CD14-positive monocyte (primary cell): ENCODE measurements at regions not wholly inside any gene's neighbourhood (a gene's known extent, or its start where the extent isn't known, plus 50 kb on each side); places are given as distances from the start of the nearest gene placed in this dataset.

Experiments used
- DNase-seq, 3 donors: peaks; one replicate each; pipeline ENCODE4 v3.0.0-alpha.2; 2011 to 2022
- H2AFZ ChIP-seq: 2 replicates; pipeline ENCODE4 v1.6.0; 2012; ENCODE audit warnings: mild to moderate bottlenecking, low read depth, low read length, inconsistent platforms; ENCODE audit not compliant: insufficient read depth, poor library complexity, severe bottlenecking
- H3K27ac ChIP-seq, 2 donors: 1 replicate in 1 of 2; 2 replicates in 1 of 2; pipeline ENCODE4 v1.5.1; 2012 to 2013; ENCODE audit warnings: low read length in 2 of 2, control low read depth in 1 of 2, inconsistent platforms in 1 of 2, low read depth in 1 of 2, mild to moderate bottlenecking in 1 of 2
- H3K27me3 ChIP-seq, 2 donors: one replicate each; pipeline versions ENCODE4 v1.6.0 to v1.6.1; 2011 to 2013; ENCODE audit warnings: low read length in 2 of 2; ENCODE audit not compliant: control insufficient read depth in 2 of 2, insufficient read depth in 2 of 2
- H3K36me3 ChIP-seq, 2 donors: replicated peaks in 1 of 2; 1 replicate in 1 of 2; 2 replicates in 1 of 2; pipeline versions ENCODE4 v1.5.1 to v1.6.1; 2012 to 2013; ENCODE audit warnings: low read length in 2 of 2, control low read depth in 1 of 2, inconsistent platforms in 1 of 2, mild to moderate bottlenecking in 1 of 2; ENCODE audit not compliant: insufficient read depth in 2 of 2, control insufficient read depth in 1 of 2
- H3K4me1 ChIP-seq, 2 donors: 1 replicate in 1 of 2; 2 replicates in 1 of 2; pipeline versions ENCODE4 v1.5.1 to v1.6.1; 2012 to 2013; ENCODE audit warnings: low read length in 2 of 2, control low read depth in 1 of 2, inconsistent platforms in 1 of 2, mild to moderate bottlenecking in 1 of 2, moderate library complexity in 1 of 2; ENCODE audit not compliant: insufficient read depth in 2 of 2, control insufficient read depth in 1 of 2
- H3K4me2 ChIP-seq: replicated peaks from 2 replicates; pipeline ENCODE3; 2012; ENCODE audit warnings: low read length, moderate library complexity, mild to moderate bottlenecking; ENCODE audit not compliant: poor library complexity, severe bottlenecking; ENCODE audit errors: extremely low read depth
- H3K4me3 ChIP-seq, 3 experiments: fragments of 200-600 bp in 1 of 3; sonication (generic) in 1 of 3; replicated peaks in 1 of 3; 1 replicate in 2 of 3; 2 replicates in 1 of 3; pipeline ENCODE4 v1.5.1; 2011 to 2013; ENCODE audit warnings: low read length in 3 of 3, mild to moderate bottlenecking in 3 of 3, control low read depth in 2 of 3, low read depth in 2 of 3, inconsistent platforms in 1 of 3, moderate library complexity in 1 of 3
- H3K79me2 ChIP-seq: 2 replicates; pipeline ENCODE4 v1.6.0; 2012; ENCODE audit warnings: mild to moderate bottlenecking, control low read depth, inconsistent platforms, low read length, moderate library complexity; ENCODE audit not compliant: insufficient read depth
- H3K9ac ChIP-seq: 2 replicates; pipeline ENCODE4 v1.6.0; 2017; ENCODE audit warnings: low read length, mild to moderate bottlenecking; ENCODE audit not compliant: insufficient read depth, poor library complexity, severe bottlenecking
- H3K9me3 ChIP-seq, 2 donors: replicated peaks in 1 of 2; 1 replicate in 1 of 2; 2 replicates in 1 of 2; pipeline versions ENCODE4 v1.5.1 to v1.6.1; 2012 to 2013; ENCODE audit warnings: low read length in 2 of 2, control low read depth in 1 of 2; ENCODE audit not compliant: control insufficient read depth in 1 of 2, insufficient read depth in 1 of 2
- H4K20me1 ChIP-seq: 2 replicates; pipeline ENCODE4 v1.6.0; 2012; ENCODE audit warnings: mild to moderate bottlenecking, low read length, control low read depth, moderate library complexity; ENCODE audit not compliant: insufficient read depth
- H3K27ac Mint-ChIP-seq, 7 donors: one replicate each; pipeline ENCODE4 v1.8.0; 2020; ENCODE audit warnings: mild to moderate bottlenecking in 7 of 7, mixed read lengths in 7 of 7, moderate library complexity in 6 of 7, inconsistent platforms in 2 of 7
- H3K27me3 Mint-ChIP-seq, 3 donors: one replicate each; pipeline ENCODE4 v1.8.0; 2021 to 2022; ENCODE audit warnings: low read depth in 3 of 3, mild to moderate bottlenecking in 3 of 3, mixed read lengths in 3 of 3, moderate library complexity in 3 of 3, inconsistent platforms in 1 of 3
- H3K36me3 Mint-ChIP-seq, 2 donors: one replicate each; pipeline ENCODE4 v1.8.0; 2020; ENCODE audit warnings: mixed read lengths in 2 of 2, inconsistent platforms in 1 of 2, mild to moderate bottlenecking in 1 of 2
- H3K4me1 Mint-ChIP-seq: one replicate; pipeline ENCODE4 v1.8.0; 2020; ENCODE audit warnings: mild to moderate bottlenecking, mixed read lengths
- H3K4me3 Mint-ChIP-seq, 2 donors: one replicate each; pipeline ENCODE4 v1.8.0; 2020; ENCODE audit warnings: mild to moderate bottlenecking in 2 of 2, mixed read lengths in 2 of 2, moderate library complexity in 1 of 2
- H3K9me3 Mint-ChIP-seq, 7 donors: one replicate each; pipeline ENCODE4 v1.8.0; 2020 to 2022; ENCODE audit warnings: mixed read lengths in 7 of 7, mild to moderate bottlenecking in 6 of 7, moderate library complexity in 6 of 7, inconsistent platforms in 2 of 7
- CTCF ChIP-seq: fragments of 200-600 bp; IDR thresholded peaks from one replicate; pipeline ENCODE4 v1.8.0; 2022; ENCODE audit warnings: antibody characterized with exemption, mild to moderate bottlenecking
- WGBS: methylation state at CpG from one replicate; pipeline ENCODE4 v1.1.5; 2013; ENCODE audit warnings: missing lambda C conversion rate; ENCODE audit not compliant: insufficient coverage; 5-methylcytosine and 5-hydroxymethylcytosine counted together
- intact Hi-C, 2 donors: fragments of 100-400 bp; cut with micrococcal nuclease; formaldehyde crosslinking; loops; one replicate each; pipeline versions ENCODE4 v1.15.0 to v1.15.1; 2023

GRCh38 chr2:58483307-58483706, 242.2 kb upstream of the FANCL start:
- DNase-seq: no peak
- Histone ChIP-seq H3K9ac (no peak overlapping the region), H3K4me2 (no peak overlapping the region), H4K20me1 (no peaks in the 10 kb centered on the region), H3K27me3 (no peaks in the 10 kb centered on the region), H3K9me3 (no peaks in the 10 kb centered on the region), H3K4me3 (no peak overlapping the region), H3K36me3 (no peaks in the 10 kb centered on the region), H3K79me2 (no peaks in the 10 kb centered on the region), H3K27ac (no peak overlapping the region), H3K4me1 (no peaks in the 10 kb centered on the region), H2AFZ (no peak overlapping the region)
- Mint-ChIP-seq H3K9me3 (peaks cover 4 to 14% (median 6%) of the 10 kb centered on the region in 7 donors), H3K4me1 (peaks cover 2% of the 10 kb centered on the region), H3K4me3 (no peak overlapping the region), H3K27ac (no peak overlapping the region), H3K27me3 (peaks cover 0 to 1% (median 0%) of the 10 kb centered on the region in 3 donors), H3K36me3 (no peaks in the 10 kb centered on the region)
- 100% methylated on average over 1 of the region's 3 CpGs for WGBS
- intact Hi-C loops: no loop called here
- no peak for TF ChIP-seq CTCF

GRCh38 chr2:58481670-58482069, 240.5 kb upstream of the FANCL start:
- Mint-ChIP-seq H3K4me1 (no peaks in the 10 kb centered on the region), H3K27ac (no peak overlapping the region), H3K27me3 (peaks cover 0 to 1% (median 0%) of the 10 kb centered on the region in 3 donors), H3K9me3 (peaks cover 0 to 7% (median 3%) of the 10 kb centered on the region in 7 donors), H3K4me3 (no peak overlapping the region), H3K36me3 (no peaks in the 10 kb centered on the region)
- H3K4me1 ChIP-seq: no peaks in the 10 kb centered on the region
- no peaks in the 10 kb centered on the region for H4K20me1 ChIP-seq
- DNase-seq: no peak
- no peaks in the 10 kb centered on the region for H3K36me3 ChIP-seq
- no peak overlapping the region for H3K9ac ChIP-seq
- H3K79me2 ChIP-seq: no peaks in the 10 kb centered on the region
- no peak overlapping the region for H2AFZ ChIP-seq
- H3K4me2 ChIP-seq: no peak overlapping the region
- no peak overlapping the region for H3K4me3 ChIP-seq
- intact Hi-C loops: no loop called here
- no peaks in the 10 kb centered on the region for H3K9me3 ChIP-seq
- TF ChIP-seq CTCF: no peak
- H3K27ac ChIP-seq: no peak overlapping the region
- no peaks in the 10 kb centered on the region for H3K27me3 ChIP-seq
- WGBS: 100% methylated on average over 2 of the region's 2 CpGs
